ENCODE measurements at regions not wholly inside any gene's neighbourhood (a gene's known extent, or its start where the extent isn't known, plus 50 kb on each side); places are given as distances from the start of the nearest gene placed in this dataset.

GRCh38 chr20:12112665-12113064 lies 195.0 kb downstream of the BTBD3 start:
- TF ChIP-seq POLR2A (IDR thresholded peaks at IDR 0.05; ENCODE audit: low read length) (no peak), GATA1 (IDR thresholded peaks at IDR 0.05; ENCODE audit: low read depth, low read length) (no peak)
